WTC11 (cell line): ENCODE measurements at regions not wholly inside any gene's neighbourhood (a gene's known extent, or its start where the extent isn't known, plus 50 kb on each side); places are given as distances from the start of the nearest gene placed in this dataset.

Source experiments
- ATAC-seq: fragments of 200-7000 bp; cut with Tn5 transposase; 2 replicates; pipeline ENCODE4 v1.10.0; 2021; ENCODE audit warnings: mild to moderate bottlenecking, moderate library complexity
- CTCF ChIA-PET: fragments of 300-600 bp; sonication (Branson Sonifier 250); formaldehyde crosslinking; loops from one replicate; lab custom pipeline; 2021; ENCODE audit warnings: antibody characterized with exemption; lab: Charles Lee
- POLR2A ChIA-PET: fragments of 350-600 bp; sonication (Branson Sonifier 250); formaldehyde crosslinking; loops from one replicate; lab custom pipeline; 2021; ENCODE audit warnings: antibody characterized with exemption; lab: Charles Lee
- DNase-seq: peaks from one replicate; pipeline ENCODE4 v3.0.0; 2021; ENCODE audit warnings: low spot score
- H3K27ac Mint-ChIP-seq: 2 replicates; pipeline ENCODE4 v1.8.0; 2021; ENCODE audit warnings: mixed read lengths
- H3K27me3 Mint-ChIP-seq: 2 replicates; pipeline ENCODE4 v1.8.0; 2021; ENCODE audit warnings: low read depth, mild to moderate bottlenecking, moderate library complexity, mixed read lengths
- H3K36me3 Mint-ChIP-seq: 2 replicates; pipeline ENCODE4 v1.8.0; 2021; ENCODE audit warnings: mixed read lengths
- H3K4me1 Mint-ChIP-seq: 2 replicates; pipeline ENCODE4 v1.8.0; 2022; ENCODE audit warnings: mixed read lengths
- H3K4me3 Mint-ChIP-seq: 2 replicates; pipeline ENCODE4 v1.8.0; 2021; ENCODE audit warnings: mild to moderate bottlenecking, moderate library complexity, mixed read lengths
- H3K9me3 Mint-ChIP-seq: 2 replicates; pipeline ENCODE4 v1.8.0; 2021; ENCODE audit warnings: mixed read lengths
- CBFB ChIP-seq: sonication (generic); formaldehyde crosslinking; IDR thresholded peaks from 2 replicates; pipeline ENCODE4 v1.8.1; 2022; ENCODE audit warnings: mild to moderate bottlenecking, low read depth, missing genetic modification reagents
- CREM ChIP-seq: sonication (generic); formaldehyde crosslinking; IDR thresholded peaks from 2 replicates; pipeline ENCODE4 v1.8.1; 2022; ENCODE audit warnings: mild to moderate bottlenecking, missing genetic modification reagents, moderate library complexity
- EMX1 ChIP-seq: fragments of 250-450 bp; sonication (Bioruptor Pico); IDR thresholded peaks from 2 replicates; pipeline ENCODE4 v1.8.0; 2021; ENCODE audit warnings: mild to moderate bottlenecking
- ETV6 ChIP-seq: sonication (generic); formaldehyde crosslinking; IDR thresholded peaks from 2 replicates; pipeline ENCODE4 v1.8.1; 2022; ENCODE audit warnings: mild to moderate bottlenecking, missing genetic modification reagents
- IRF2 ChIP-seq: sonication (generic); formaldehyde crosslinking; IDR thresholded peaks from 2 replicates; pipeline ENCODE4 v1.8.0; 2022; ENCODE audit warnings: low read depth, missing genetic modification reagents, borderline replicate concordance
- NR1H2 ChIP-seq: sonication (generic); formaldehyde crosslinking; IDR thresholded peaks from 2 replicates; pipeline ENCODE4 v1.9.0; 2021; ENCODE audit warnings: mild to moderate bottlenecking, moderate library complexity, missing genetic modification reagents
- OVOL2 ChIP-seq: fragments of 250-450 bp; sonication (Bioruptor Pico); IDR thresholded peaks from 2 replicates; pipeline ENCODE4 v1.9.0; 2021; ENCODE audit warnings: mild to moderate bottlenecking, borderline replicate concordance
- SP1 ChIP-seq: sonication (generic); formaldehyde crosslinking; conservative IDR thresholded peaks from 2 replicates; pipeline ENCODE4 v1.8.1; 2022; ENCODE audit warnings: missing genetic modification reagents
- TP53 ChIP-seq: sonication (generic); formaldehyde crosslinking; IDR thresholded peaks from 2 replicates; pipeline ENCODE4 v1.8.1; 2023; ENCODE audit warnings: mild to moderate bottlenecking, missing genetic modification reagents
- ZNF425 ChIP-seq: fragments of 250-450 bp; sonication (Bioruptor Pico); conservative IDR thresholded peaks from 2 replicates; pipeline ENCODE4 v1.9.0; 2021; ENCODE audit warnings: mild to moderate bottlenecking
- TF ChIP-seq, protein P1 (sequence below): sonication (generic); formaldehyde crosslinking; IDR thresholded peaks from 2 replicates; pipeline ENCODE4 v1.8.0; 2022; ENCODE audit warnings: mild to moderate bottlenecking, missing genetic modification reagents
- TF ChIP-seq, protein P2 (sequence below): sonication (generic); formaldehyde crosslinking; IDR thresholded peaks from 2 replicates; pipeline ENCODE4 v1.8.1; 2023; ENCODE audit warnings: mild to moderate bottlenecking, missing genetic modification reagents, borderline replicate concordance
- TF ChIP-seq, protein P3 (sequence below): sonication (generic); formaldehyde crosslinking; IDR thresholded peaks from 2 replicates; pipeline ENCODE4 v1.8.0; 2023; ENCODE audit warnings: missing genetic modification reagents, mild to moderate bottlenecking, borderline replicate concordance

- TF ChIP-seq SP1 (CRISPR knock-in tag) (no peak), CBFB (CRISPR knock-in tag) (no peak), ZNF425 (CRISPR knock-in tag) (no peak)
- TF ChIP-seq, protein P1, sequence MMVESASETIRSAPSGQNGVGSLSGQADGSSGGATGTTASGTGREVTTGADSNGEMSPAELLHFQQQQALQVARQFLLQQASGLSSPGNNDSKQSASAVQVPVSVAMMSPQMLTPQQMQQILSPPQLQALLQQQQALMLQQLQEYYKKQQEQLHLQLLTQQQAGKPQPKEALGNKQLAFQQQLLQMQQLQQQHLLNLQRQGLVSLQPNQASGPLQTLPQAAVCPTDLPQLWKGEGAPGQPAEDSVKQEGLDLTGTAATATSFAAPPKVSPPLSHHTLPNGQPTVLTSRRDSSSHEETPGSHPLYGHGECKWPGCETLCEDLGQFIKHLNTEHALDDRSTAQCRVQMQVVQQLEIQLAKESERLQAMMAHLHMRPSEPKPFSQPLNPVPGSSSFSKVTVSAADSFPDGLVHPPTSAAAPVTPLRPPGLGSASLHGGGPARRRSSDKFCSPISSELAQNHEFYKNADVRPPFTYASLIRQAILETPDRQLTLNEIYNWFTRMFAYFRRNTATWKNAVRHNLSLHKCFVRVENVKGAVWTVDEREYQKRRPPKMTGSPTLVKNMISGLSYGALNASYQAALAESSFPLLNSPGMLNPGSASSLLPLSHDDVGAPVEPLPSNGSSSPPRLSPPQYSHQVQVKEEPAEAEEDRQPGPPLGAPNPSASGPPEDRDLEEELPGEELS = no peak
- TF ChIP-seq, protein P2, sequence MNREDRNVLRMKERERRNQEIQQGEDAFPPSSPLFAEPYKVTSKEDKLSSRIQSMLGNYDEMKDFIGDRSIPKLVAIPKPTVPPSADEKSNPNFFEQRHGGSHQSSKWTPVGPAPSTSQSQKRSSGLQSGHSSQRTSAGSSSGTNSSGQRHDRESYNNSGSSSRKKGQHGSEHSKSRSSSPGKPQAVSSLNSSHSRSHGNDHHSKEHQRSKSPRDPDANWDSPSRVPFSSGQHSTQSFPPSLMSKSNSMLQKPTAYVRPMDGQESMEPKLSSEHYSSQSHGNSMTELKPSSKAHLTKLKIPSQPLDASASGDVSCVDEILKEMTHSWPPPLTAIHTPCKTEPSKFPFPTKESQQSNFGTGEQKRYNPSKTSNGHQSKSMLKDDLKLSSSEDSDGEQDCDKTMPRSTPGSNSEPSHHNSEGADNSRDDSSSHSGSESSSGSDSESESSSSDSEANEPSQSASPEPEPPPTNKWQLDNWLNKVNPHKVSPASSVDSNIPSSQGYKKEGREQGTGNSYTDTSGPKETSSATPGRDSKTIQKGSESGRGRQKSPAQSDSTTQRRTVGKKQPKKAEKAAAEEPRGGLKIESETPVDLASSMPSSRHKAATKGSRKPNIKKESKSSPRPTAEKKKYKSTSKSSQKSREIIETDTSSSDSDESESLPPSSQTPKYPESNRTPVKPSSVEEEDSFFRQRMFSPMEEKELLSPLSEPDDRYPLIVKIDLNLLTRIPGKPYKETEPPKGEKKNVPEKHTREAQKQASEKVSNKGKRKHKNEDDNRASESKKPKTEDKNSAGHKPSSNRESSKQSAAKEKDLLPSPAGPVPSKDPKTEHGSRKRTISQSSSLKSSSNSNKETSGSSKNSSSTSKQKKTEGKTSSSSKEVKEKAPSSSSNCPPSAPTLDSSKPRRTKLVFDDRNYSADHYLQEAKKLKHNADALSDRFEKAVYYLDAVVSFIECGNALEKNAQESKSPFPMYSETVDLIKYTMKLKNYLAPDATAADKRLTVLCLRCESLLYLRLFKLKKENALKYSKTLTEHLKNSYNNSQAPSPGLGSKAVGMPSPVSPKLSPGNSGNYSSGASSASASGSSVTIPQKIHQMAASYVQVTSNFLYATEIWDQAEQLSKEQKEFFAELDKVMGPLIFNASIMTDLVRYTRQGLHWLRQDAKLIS = no peak
Measured at GRCh38 chr3:145678401-145678800, 482.6 kb downstream of the PLOD2 start (continued).

GRCh38 chr3:145681181-145681580 is 479.8 kb downstream of the PLOD2 start:
- no peak for DNase-seq
- Mint-ChIP-seq H3K27ac (no peak overlapping the region), H3K27me3 (no peaks in the 10 kb centered on the region), H3K4me3 (no peak overlapping the region), H3K9me3 (no peaks in the 10 kb centered on the region), H3K4me1 (peaks cover 6% of the 10 kb centered on the region), H3K36me3 (no peaks in the 10 kb centered on the region)
- ChIA-PET CTCF (no interaction called here), POLR2A (no interaction called here)
- no peak for ATAC-seq
- TF ChIP-seq CREM (CRISPR knock-in tag) = no peak
- TF ChIP-seq TP53 (CRISPR knock-in tag) = no peak
- TF ChIP-seq, protein P2 = no peak
- TF ChIP-seq EMX1 (CRISPR knock-in tag) = no peak
- TF ChIP-seq, protein P3, sequence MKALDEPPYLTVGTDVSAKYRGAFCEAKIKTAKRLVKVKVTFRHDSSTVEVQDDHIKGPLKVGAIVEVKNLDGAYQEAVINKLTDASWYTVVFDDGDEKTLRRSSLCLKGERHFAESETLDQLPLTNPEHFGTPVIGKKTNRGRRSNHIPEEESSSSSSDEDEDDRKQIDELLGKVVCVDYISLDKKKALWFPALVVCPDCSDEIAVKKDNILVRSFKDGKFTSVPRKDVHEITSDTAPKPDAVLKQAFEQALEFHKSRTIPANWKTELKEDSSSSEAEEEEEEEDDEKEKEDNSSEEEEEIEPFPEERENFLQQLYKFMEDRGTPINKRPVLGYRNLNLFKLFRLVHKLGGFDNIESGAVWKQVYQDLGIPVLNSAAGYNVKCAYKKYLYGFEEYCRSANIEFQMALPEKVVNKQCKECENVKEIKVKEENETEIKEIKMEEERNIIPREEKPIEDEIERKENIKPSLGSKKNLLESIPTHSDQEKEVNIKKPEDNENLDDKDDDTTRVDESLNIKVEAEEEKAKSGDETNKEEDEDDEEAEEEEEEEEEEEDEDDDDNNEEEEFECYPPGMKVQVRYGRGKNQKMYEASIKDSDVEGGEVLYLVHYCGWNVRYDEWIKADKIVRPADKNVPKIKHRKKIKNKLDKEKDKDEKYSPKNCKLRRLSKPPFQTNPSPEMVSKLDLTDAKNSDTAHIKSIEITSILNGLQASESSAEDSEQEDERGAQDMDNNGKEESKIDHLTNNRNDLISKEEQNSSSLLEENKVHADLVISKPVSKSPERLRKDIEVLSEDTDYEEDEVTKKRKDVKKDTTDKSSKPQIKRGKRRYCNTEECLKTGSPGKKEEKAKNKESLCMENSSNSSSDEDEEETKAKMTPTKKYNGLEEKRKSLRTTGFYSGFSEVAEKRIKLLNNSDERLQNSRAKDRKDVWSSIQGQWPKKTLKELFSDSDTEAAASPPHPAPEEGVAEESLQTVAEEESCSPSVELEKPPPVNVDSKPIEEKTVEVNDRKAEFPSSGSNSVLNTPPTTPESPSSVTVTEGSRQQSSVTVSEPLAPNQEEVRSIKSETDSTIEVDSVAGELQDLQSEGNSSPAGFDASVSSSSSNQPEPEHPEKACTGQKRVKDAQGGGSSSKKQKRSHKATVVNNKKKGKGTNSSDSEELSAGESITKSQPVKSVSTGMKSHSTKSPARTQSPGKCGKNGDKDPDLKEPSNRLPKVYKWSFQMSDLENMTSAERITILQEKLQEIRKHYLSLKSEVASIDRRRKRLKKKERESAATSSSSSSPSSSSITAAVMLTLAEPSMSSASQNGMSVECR (CRISPR knock-in tag) = no peak
- TF ChIP-seq OVOL2 (CRISPR knock-in tag) = no peak
- no peak for TF ChIP-seq ETV6 (CRISPR knock-in tag)
- TF ChIP-seq IRF2 (CRISPR knock-in tag) = no peak
- TF ChIP-seq NR1H2 (CRISPR knock-in tag) = no peak
